Mesenchymal stem cell (in vitro differentiated cells and primary cell): ENCODE measurements at regions not wholly inside any gene's neighbourhood (a gene's known extent, or its start where the extent isn't known, plus 50 kb on each side); places are given as distances from the start of the nearest gene placed in this dataset.
"Not testable (repeated sequence)": the region's sequence is repeated elsewhere in the genome, so short reads cannot be mapped to it uniquely, and the experiment has no call there.

Experiments
- DNase-seq: peaks from one replicate; pipeline ENCODE4 v3.0.0-alpha.2; 2013
- H2AFZ ChIP-seq: one replicate; pipeline ENCODE4 v1.6.1; 2013; ENCODE audit warnings: low read depth, mild to moderate bottlenecking, control low read depth, inconsistent platforms, low read length, moderate library complexity
- H2AK5ac ChIP-seq: 2 replicates; pipeline ENCODE4 v1.6.1; 2013; ENCODE audit warnings: low read length, moderate library complexity, mild to moderate bottlenecking, inconsistent platforms; ENCODE audit not compliant: severe bottlenecking
- H2BK120ac ChIP-seq: one replicate; pipeline ENCODE4 v1.6.1; 2013; ENCODE audit warnings: low read depth, mild to moderate bottlenecking, inconsistent platforms, low read length, moderate library complexity
- H2BK12ac ChIP-seq, 2 experiments: one replicate each; pipeline ENCODE4 v1.6.1; 2013; ENCODE audit warnings: inconsistent platforms in 2 of 2, low read length in 2 of 2, mild to moderate bottlenecking in 2 of 2, moderate library complexity in 2 of 2, control low read depth in 1 of 2
- H2BK15ac ChIP-seq: one replicate; pipeline ENCODE4 v1.6.1; 2013; ENCODE audit warnings: mild to moderate bottlenecking, low read depth, inconsistent platforms; ENCODE audit not compliant: poor library complexity, severe bottlenecking
- H2BK5ac ChIP-seq: 2 replicates; pipeline ENCODE4 v1.6.1; 2013; ENCODE audit warnings: low read depth, mild to moderate bottlenecking, low read length, control low read depth, inconsistent platforms; ENCODE audit not compliant: poor library complexity, severe bottlenecking
- H3K14ac ChIP-seq, 2 experiments: one replicate each; pipeline ENCODE4 v1.6.1; 2013; ENCODE audit warnings: inconsistent platforms in 2 of 2, low read length in 2 of 2, control low read depth in 1 of 2, mild to moderate bottlenecking in 1 of 2, moderate library complexity in 1 of 2
- H3K18ac ChIP-seq, 2 experiments: one replicate each; pipeline ENCODE4 v1.6.1; 2013; ENCODE audit warnings: inconsistent platforms in 2 of 2, low read length in 2 of 2, control low read depth in 1 of 2, low read depth in 1 of 2, mild to moderate bottlenecking in 1 of 2
- H3K23ac ChIP-seq, 2 experiments: one replicate each; pipeline ENCODE4 v1.6.1; 2013; ENCODE audit warnings: inconsistent platforms in 2 of 2, low read length in 2 of 2, mild to moderate bottlenecking in 2 of 2, moderate library complexity in 2 of 2, control low read depth in 1 of 2
- H3K27ac ChIP-seq: 2 replicates; pipeline ENCODE4 v1.5.1; 2013; ENCODE audit warnings: mild to moderate bottlenecking, moderate library complexity, low read length, control low read depth, inconsistent platforms; ENCODE audit not compliant: poor library complexity, severe bottlenecking
- H3K27me3 ChIP-seq, 2 experiments: 2 replicates each; pipeline versions ENCODE4 v1.6.1 to v1.7.0; 2013; ENCODE audit warnings: low read length in 2 of 2, mild to moderate bottlenecking in 2 of 2, moderate library complexity in 2 of 2, control low read depth in 1 of 2, inconsistent platforms in 1 of 2; ENCODE audit not compliant: control insufficient read depth in 1 of 2, insufficient read depth in 1 of 2
- H3K36me3 ChIP-seq, 2 experiments: 2 replicates each; pipeline versions ENCODE4 v1.6.1 to v1.7.0; 2013; ENCODE audit warnings: low read length in 2 of 2, control low read depth in 1 of 2, inconsistent platforms in 1 of 2, low read depth in 1 of 2, mild to moderate bottlenecking in 1 of 2; ENCODE audit not compliant: insufficient read depth in 2 of 2, control insufficient read depth in 1 of 2
- H3K4ac ChIP-seq, 2 experiments: one replicate each; pipeline ENCODE4 v1.6.1; 2013; ENCODE audit warnings: inconsistent platforms in 2 of 2, low read length in 2 of 2, mild to moderate bottlenecking in 2 of 2, moderate library complexity in 2 of 2, control low read depth in 1 of 2, low read depth in 1 of 2
- H3K4me1 ChIP-seq: 2 replicates; pipeline ENCODE4 v1.6.1; 2013; ENCODE audit warnings: low read depth, low read length, control low read depth; ENCODE audit not compliant: control insufficient read depth, insufficient read depth
- H3K4me2 ChIP-seq: 2 replicates; pipeline ENCODE4 v1.6.1; 2013; ENCODE audit warnings: low read length, mild to moderate bottlenecking, inconsistent platforms; ENCODE audit not compliant: poor library complexity, severe bottlenecking
- H3K4me3 ChIP-seq, 2 experiments: 2 replicates each; pipeline versions ENCODE4 v1.5.1 to v1.7.0; 2013; ENCODE audit warnings: low read length in 2 of 2, mild to moderate bottlenecking in 2 of 2, control low read depth in 1 of 2, low read depth in 1 of 2; ENCODE audit not compliant: insufficient read depth in 1 of 2
- H3K79me1 ChIP-seq: replicated peaks from 2 replicates; pipeline ENCODE4 v1.6.1; 2013; ENCODE audit warnings: mild to moderate bottlenecking, control low read depth, low read length, inconsistent platforms; ENCODE audit not compliant: poor library complexity, severe bottlenecking
- H3K9ac ChIP-seq: 2 replicates; pipeline ENCODE4 v1.7.0; 2013; ENCODE audit warnings: mild to moderate bottlenecking, low read length, moderate library complexity
- H3K9me3 ChIP-seq: 2 replicates; pipeline ENCODE4 v1.7.0; 2013; ENCODE audit warnings: mild to moderate bottlenecking, low read length; ENCODE audit not compliant: control insufficient read depth
- H4K8ac ChIP-seq: one replicate; pipeline ENCODE4 v1.6.1; 2013; ENCODE audit warnings: inconsistent platforms, mild to moderate bottlenecking, low read length, moderate library complexity
- H4K91ac ChIP-seq: one replicate; pipeline ENCODE4 v1.6.1; 2013; ENCODE audit warnings: mild to moderate bottlenecking, low read length, inconsistent platforms
- WGBS: methylation state at CpG from one replicate; pipeline ENCODE4 v1.1.7; 2013; ENCODE audit warnings: mixed read lengths; 5-methylcytosine and 5-hydroxymethylcytosine counted together

- H3K9me3 ChIP-seq, H3K23ac ChIP-seq, H4K8ac ChIP-seq, H3K4me2 ChIP-seq, H3K9ac ChIP-seq, H2AK5ac ChIP-seq, H3K14ac ChIP-seq, H3K27me3 ChIP-seq, H3K79me1 ChIP-seq, H3K36me3 ChIP-seq, H2AFZ ChIP-seq, H2BK12ac ChIP-seq, H2BK5ac ChIP-seq, H2BK120ac ChIP-seq, H3K18ac ChIP-seq, H3K4me1 ChIP-seq, H3K4ac ChIP-seq, H3K27ac ChIP-seq, DNase-seq, H2BK15ac ChIP-seq, H3K4me3 ChIP-seq, H4K91ac ChIP-seq: not testable (repeated sequence)
- 71% methylated on average over 2 of the region's 3 CpGs for WGBS
These were observed 518.9 kb downstream of the PCDH11X start for GRCh38 chrX:92298067-92298466.

GRCh38 chrX:92333194-92333593 is 554.0 kb downstream of the PCDH11X start:
- not testable (repeated sequence) for H3K4me1 ChIP-seq, H3K23ac ChIP-seq, H2AK5ac ChIP-seq, DNase-seq, H3K4me3 ChIP-seq, H3K4ac ChIP-seq, H3K27ac ChIP-seq, H3K36me3 ChIP-seq, H2BK12ac ChIP-seq, H3K79me1 ChIP-seq, H3K14ac ChIP-seq, H3K9ac ChIP-seq, H2BK15ac ChIP-seq, H2BK120ac ChIP-seq, H2BK5ac ChIP-seq, H4K8ac ChIP-seq, H3K9me3 ChIP-seq, H3K18ac ChIP-seq, H3K27me3 ChIP-seq, H3K4me2 ChIP-seq, H4K91ac ChIP-seq, H2AFZ ChIP-seq
- WGBS = no CpG with 5 or more reads among the region's 5 CpGs

- not testable (repeated sequence) for H3K79me1 ChIP-seq, H3K4me3 ChIP-seq, H3K27me3 ChIP-seq, H3K27ac ChIP-seq, H3K9ac ChIP-seq, H2BK12ac ChIP-seq, H2AFZ ChIP-seq, H2BK5ac ChIP-seq, H2AK5ac ChIP-seq, H4K91ac ChIP-seq, H3K14ac ChIP-seq, H3K4ac ChIP-seq, H3K23ac ChIP-seq, DNase-seq, H3K36me3 ChIP-seq, H3K4me1 ChIP-seq, H3K18ac ChIP-seq, H4K8ac ChIP-seq, H2BK120ac ChIP-seq, H3K9me3 ChIP-seq, H2BK15ac ChIP-seq, H3K4me2 ChIP-seq
- 74% methylated on average over 4 of the region's 6 CpGs for WGBS
These were observed 571.9 kb downstream of the PCDH11X start for GRCh38 chrX:92351065-92351464.

- no peak for DNase-seq
- Histone ChIP-seq H2BK120ac (no peak overlapping the region), H3K9me3 (no peaks in the 10 kb centered on the region), H3K4me1 (no peaks in the 10 kb centered on the region), H2AFZ (no peak overlapping the region), H3K18ac (no peak overlapping the region), H3K23ac (no peak overlapping the region), H3K14ac (no peak overlapping the region), H3K27ac (no peak overlapping the region), H3K4me3 (no peak overlapping the region), H4K91ac (no peak overlapping the region), H2BK12ac (no peak overlapping the region), H3K9ac (no peak overlapping the region), H3K79me1 (no peaks in the 10 kb centered on the region), H2BK5ac (no peak overlapping the region), H3K36me3 (no peaks in the 10 kb centered on the region), H3K27me3 (no peaks in the 10 kb centered on the region), H2AK5ac (no peak overlapping the region), H3K4me2 (no peak overlapping the region), H3K4ac (no peak overlapping the region), H4K8ac (no peak overlapping the region), H2BK15ac (no peak overlapping the region)
- WGBS = no CpG with 5 or more reads among the region's 2 CpGs
These were observed 572.3 kb downstream of the PCDH11X start for GRCh38 chrX:92351511-92351910.
